ENCODE measurements at regions not wholly inside any gene's neighbourhood (a gene's known extent, or its start where the extent isn't known, plus 50 kb on each side); places are given as distances from the start of the nearest gene placed in this dataset.

DNA sequence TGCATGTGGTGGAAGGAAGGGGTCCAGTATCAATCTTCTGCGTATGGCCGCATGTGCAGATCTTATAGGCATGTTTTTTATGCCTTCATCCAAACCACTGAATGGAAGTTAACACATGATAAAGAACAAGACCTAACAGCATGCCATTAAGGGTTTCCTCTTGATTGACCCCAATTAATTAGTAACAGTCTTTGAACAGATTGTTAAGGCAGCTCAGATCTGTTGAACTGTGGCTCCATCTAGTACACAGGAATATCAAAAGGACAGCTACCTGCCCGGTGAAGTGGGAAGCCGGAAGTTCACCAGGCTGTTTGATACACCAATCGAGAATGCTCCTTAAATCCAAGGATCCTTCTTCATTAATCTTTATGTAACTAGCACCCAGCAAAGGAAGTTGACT is 159.9 kb upstream of the ADAMTS16 start:
- TF ChIP-seq, protein P1, sequence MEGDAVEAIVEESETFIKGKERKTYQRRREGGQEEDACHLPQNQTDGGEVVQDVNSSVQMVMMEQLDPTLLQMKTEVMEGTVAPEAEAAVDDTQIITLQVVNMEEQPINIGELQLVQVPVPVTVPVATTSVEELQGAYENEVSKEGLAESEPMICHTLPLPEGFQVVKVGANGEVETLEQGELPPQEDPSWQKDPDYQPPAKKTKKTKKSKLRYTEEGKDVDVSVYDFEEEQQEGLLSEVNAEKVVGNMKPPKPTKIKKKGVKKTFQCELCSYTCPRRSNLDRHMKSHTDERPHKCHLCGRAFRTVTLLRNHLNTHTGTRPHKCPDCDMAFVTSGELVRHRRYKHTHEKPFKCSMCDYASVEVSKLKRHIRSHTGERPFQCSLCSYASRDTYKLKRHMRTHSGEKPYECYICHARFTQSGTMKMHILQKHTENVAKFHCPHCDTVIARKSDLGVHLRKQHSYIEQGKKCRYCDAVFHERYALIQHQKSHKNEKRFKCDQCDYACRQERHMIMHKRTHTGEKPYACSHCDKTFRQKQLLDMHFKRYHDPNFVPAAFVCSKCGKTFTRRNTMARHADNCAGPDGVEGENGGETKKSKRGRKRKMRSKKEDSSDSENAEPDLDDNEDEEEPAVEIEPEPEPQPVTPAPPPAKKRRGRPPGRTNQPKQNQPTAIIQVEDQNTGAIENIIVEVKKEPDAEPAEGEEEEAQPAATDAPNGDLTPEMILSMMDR (IDR thresholded peaks at IDR 0.05; ENCODE audit: insufficient read depth, low read depth, low read length) = no peak
- no peak for TF ChIP-seq EZH2 (IDR thresholded peaks at IDR 0.05; ENCODE audit: insufficient read depth, low read length)
